ENCODE measurements at regions not wholly inside any gene's neighbourhood (a gene's known extent, or its start where the extent isn't known, plus 50 kb on each side); places are given as distances from the start of the nearest gene placed in this dataset.

DNA sequence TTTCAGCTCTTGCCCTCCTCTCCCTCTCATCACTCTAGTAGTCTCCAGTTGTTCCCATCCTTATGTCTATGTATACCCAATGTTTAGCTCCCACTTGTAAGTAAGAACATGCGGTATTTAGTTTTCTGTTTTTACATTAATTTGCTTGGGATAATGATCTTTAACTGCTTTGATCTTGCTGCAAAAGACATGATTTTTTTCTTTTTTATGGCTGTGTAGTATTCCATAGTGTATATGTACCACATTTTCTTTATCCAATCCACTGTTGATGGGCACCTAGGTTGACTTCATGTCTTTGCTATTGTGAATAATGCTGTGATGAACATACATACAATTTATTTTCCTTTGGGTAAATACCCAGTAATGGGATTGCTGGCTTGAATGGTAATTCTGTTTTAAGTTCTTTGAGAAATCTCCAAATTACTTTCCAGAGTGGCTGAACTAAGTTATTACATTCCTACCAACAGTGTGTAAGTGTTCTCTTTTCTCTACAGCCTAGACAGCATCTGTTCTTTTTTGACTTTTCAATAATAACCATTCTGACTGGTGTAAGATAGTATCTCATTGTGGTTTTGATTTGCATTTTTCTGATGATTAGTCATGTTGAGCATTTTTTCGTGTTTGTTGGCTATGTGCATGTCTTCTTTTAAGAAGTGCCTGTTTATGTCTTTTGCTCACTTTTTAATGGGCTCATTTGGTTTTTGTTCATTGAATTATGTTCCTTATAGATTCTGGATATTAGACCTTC is 179.6 kb upstream of the SLC39A10 start:
- peak in 2 of 8 experiments; percentile 79 to 80 for ATAC-seq (replicated peaks in 6 of 8)

DNA sequence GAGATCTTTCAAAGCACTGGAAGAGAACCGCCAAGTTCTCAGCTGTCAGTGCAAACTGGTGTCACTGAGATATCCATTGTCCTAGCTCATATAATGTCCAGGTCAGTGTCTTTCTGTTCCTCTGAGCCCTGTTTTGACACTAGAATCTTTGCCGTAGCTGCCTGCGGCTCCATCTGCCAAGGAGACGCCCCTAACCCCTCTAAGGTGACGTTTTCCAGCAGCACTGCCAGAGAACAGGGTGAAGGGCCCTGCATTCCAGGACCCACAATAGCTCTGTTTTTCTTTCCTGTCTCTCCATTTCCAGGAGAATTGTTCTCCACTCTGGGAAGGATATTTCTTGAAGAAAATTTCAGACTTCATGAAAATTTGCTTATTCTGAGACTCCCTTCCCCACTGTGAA is 181.7 kb upstream of the SLC39A10 start:
- 29 to 81% (median 70%) methylated on average over 1 to 5 of the region's 5 CpGs; no CpG with 5 or more reads in 1 of the 10 experiments for WGBS, 10 experiments
- Histone ChIP-seq H3K4me3 (no peak overlapping the region), H3K27ac (no peak overlapping the region), H3K4me1 (replicated peaks in 1 of 2) (no peaks in the 10 kb centered on the region)
- no peak for ATAC-seq (replicated peaks in 6 of 8)
- in situ Hi-C loops (cut with MboI; ENCODE audit: low pct_unique_long_range_greater_than_20kb in 2 of 9, low sequenced_read_pairs in 9 of 9, unreplicated experiment in 9 of 9): no loop called here

More for the DNA sequence above, 179.6 kb upstream of the SLC39A10 start:
- Histone ChIP-seq H3K4me3 (no peak overlapping the region), H3K27ac (no peak overlapping the region), H3K4me1 (replicated peaks in 1 of 2) (no peaks in the 10 kb centered on the region)
- WGBS, 10 experiments: 46 to 100% (median 70%) methylated on average over 1 to 2 of the region's 2 CpGs; no CpG with 5 or more reads in 1 of the 10 experiments
- in situ Hi-C loops (cut with MboI; ENCODE audit: low pct_unique_long_range_greater_than_20kb in 2 of 9, low sequenced_read_pairs in 9 of 9, unreplicated experiment in 9 of 9): no loop called here

GRCh38 chr2:195473862-195474261 is 183.2 kb upstream of the SLC39A10 start:
- Histone ChIP-seq H3K4me1 (replicated peaks in 1 of 2) (no peaks in the 10 kb centered on the region), H3K4me3 (no peak overlapping the region), H3K27ac (no peak overlapping the region)
- no peak for ATAC-seq (replicated peaks in 6 of 8)
- WGBS, 10 experiments: 78 to 100% (median 94%) methylated on average over 1 to 6 of the region's 6 CpGs
- in situ Hi-C loops (cut with MboI; ENCODE audit: low pct_unique_long_range_greater_than_20kb in 2 of 9, low sequenced_read_pairs in 9 of 9, unreplicated experiment in 9 of 9): no loop called here

DNA sequence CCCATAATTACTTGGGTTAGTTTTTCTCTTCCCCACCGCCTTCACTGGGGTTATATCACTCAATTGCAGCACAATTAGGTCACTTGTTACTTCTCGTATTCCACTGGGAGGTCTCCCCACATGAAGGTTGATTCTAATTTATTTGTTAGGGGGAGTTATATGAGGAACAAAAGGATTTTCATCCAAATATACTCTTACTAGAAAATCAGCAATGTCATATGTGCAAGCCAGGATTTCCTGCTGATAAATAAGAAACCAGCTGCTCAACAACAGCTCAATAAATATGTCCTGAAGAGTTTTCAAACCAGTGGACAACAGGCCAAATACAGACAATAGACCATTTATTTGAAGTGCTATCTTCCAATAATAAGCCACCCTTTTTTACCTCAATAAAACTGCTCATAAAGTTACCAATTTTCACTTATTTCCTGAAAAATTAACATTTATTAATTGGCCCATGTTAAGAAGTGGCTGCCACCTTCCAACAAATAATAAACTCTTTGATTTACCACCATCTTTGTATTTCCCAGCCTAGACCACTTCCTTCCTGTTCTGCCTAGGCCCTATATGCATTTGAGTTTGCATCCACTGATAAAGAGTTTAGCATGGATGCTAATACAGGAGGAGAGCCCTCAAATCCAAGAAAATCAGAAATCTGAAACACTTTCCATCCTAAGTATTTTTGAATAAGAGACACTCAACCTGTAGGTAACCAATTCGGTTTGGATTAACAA is 184.4 kb upstream of the SLC39A10 start:
- no peak for ATAC-seq (replicated peaks in 6 of 8)
- 51 to 94% (median 93%) methylated on average over 1 to 3 of the region's 3 CpGs; no CpG with 5 or more reads in 3 of the 10 experiments for whole genome bisulfite sequencing, 10 experiments
- Histone ChIP-seq H3K4me1 (replicated peaks in 1 of 2) (no peaks in the 10 kb centered on the region), H3K4me3 (no peak overlapping the region), H3K27ac (no peak overlapping the region)
- in situ Hi-C loops (cut with MboI; ENCODE audit: low pct_unique_long_range_greater_than_20kb in 2 of 9, low sequenced_read_pairs in 9 of 9, unreplicated experiment in 9 of 9): no loop called here

- H3K4me3 ChIP-seq: no peak overlapping the region
- in situ Hi-C loops (cut with MboI; ENCODE audit: low pct_unique_long_range_greater_than_20kb in 2 of 9, low sequenced_read_pairs in 9 of 9, unreplicated experiment in 9 of 9): no loop called here
- H3K27ac ChIP-seq: no peak overlapping the region
- H3K4me1 ChIP-seq (replicated peaks in 1 of 2): no peaks in the 10 kb centered on the region
- no peak for ATAC-seq (replicated peaks in 6 of 8)
- WGBS, 10 experiments: 48 to 100% (median 83%) methylated on average over 1 to 4 of the region's 4 CpGs
Measured at GRCh38 chr2:195471807-195472206, 185.2 kb upstream of the SLC39A10 start.

DNA sequence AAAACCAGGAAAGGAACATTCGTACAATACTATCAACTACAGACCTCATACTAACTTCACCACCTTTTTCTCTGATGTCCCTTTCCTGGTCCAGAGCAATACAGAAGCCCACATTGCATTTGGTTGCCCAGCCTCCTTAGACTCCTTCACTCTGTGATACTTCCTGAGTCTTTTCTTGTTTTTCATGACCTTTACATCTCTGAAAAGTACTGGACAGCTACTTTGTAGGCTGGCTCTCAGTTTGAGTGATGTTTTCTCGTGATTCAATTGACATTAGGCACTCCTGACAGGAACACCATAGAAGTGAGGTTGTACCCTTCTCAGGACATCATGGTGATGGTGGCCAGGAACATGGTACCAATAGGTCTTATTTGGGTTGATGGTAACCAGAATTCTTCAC is 185.9 kb upstream of the SLC39A10 start:
- in situ Hi-C loops (cut with MboI; ENCODE audit: low pct_unique_long_range_greater_than_20kb in 2 of 9, low sequenced_read_pairs in 9 of 9, unreplicated experiment in 9 of 9): no loop called here
- Histone ChIP-seq H3K4me3 (no peak overlapping the region), H3K27ac (no peak overlapping the region), H3K4me1 (replicated peaks in 1 of 2) (no peaks in the 10 kb centered on the region)
- no peak for ATAC-seq (replicated peaks in 6 of 8)
- 38 to 100% (median 66%) methylated on average over 1 to 2 of the region's 2 CpGs for WGBS, 10 experiments

GRCh38 chr2:195470622-195471021 is 186.4 kb upstream of the SLC39A10 start:
- Histone ChIP-seq H3K4me3 (no peak overlapping the region), H3K4me1 (replicated peaks in 1 of 2) (no peaks in the 10 kb centered on the region), H3K27ac (no peak overlapping the region)
- in situ Hi-C loops (cut with MboI; ENCODE audit: low pct_unique_long_range_greater_than_20kb in 2 of 9, low sequenced_read_pairs in 9 of 9, unreplicated experiment in 9 of 9): no loop called here
- ATAC-seq (replicated peaks in 6 of 8): no peak

DNA sequence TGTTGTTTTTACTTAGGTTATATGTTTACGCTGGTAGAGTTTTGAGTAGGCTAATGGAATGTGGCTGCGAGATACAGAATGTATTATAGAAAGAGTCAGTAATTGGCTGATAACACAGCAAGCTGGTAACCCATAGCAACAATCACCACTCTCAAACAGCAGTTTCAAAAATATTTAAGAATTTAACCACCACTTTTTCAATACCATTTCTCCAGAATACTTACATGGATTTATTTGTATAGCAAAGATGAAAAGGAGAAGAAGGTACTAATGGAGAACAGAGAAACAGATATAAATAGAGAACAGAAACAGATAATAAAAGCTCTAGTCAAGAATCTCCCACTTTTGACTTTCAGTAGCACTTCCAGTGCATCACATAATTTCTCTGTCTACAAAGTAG is 188.3 kb upstream of the SLC39A10 start:
- H3K4me3 ChIP-seq: no peak overlapping the region
- H3K4me1 ChIP-seq (replicated peaks in 1 of 2): no peaks in the 10 kb centered on the region
- in situ Hi-C loops (cut with MboI; ENCODE audit: low pct_unique_long_range_greater_than_20kb in 2 of 9, low sequenced_read_pairs in 9 of 9, unreplicated experiment in 9 of 9): no loop called here
- no peak for ATAC-seq (replicated peaks in 6 of 8)
- WGBS, 10 experiments: 53 to 100% (median 88%) methylated on average over 1 to 2 of the region's 2 CpGs; no CpG with 5 or more reads in 1 of the 10 experiments
- no peak overlapping the region for H3K27ac ChIP-seq

DNA sequence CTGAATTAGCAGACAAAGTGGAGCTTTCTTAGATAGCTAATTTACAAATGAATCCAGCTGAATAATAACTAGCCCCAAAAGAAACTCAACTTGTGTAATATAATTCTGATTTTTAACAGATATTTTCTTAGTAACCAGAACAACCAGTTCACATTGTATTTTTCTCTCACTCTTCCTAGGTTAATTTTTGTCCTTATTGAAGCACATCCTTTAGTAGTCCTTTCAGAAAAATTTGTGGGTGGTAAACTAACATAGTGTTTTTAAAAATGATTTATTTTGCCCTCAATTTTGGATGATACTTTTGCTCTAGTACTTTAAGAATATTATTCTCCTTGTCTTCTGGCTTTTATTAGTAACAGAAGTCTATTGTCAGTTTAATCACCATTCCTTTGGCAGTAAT is 190.6 kb upstream of the SLC39A10 start:
- Histone ChIP-seq H3K4me1 (replicated peaks in 1 of 2) (no peaks in the 10 kb centered on the region), H3K4me3 (no peak overlapping the region), H3K27ac (no peak overlapping the region)
- in situ Hi-C loops (cut with MboI; ENCODE audit: low pct_unique_long_range_greater_than_20kb in 2 of 9, low sequenced_read_pairs in 9 of 9, unreplicated experiment in 9 of 9): no loop called here
- ATAC-seq (replicated peaks in 6 of 8): no peak

GRCh38 chr2:195461010-195461409 is 196.0 kb upstream of the SLC39A10 start:
- H3K4me3 ChIP-seq: no peak overlapping the region
- ATAC-seq (replicated peaks in 6 of 8): no peak
- no peak overlapping the region for H3K27ac ChIP-seq
- in situ Hi-C loops (cut with MboI; ENCODE audit: low pct_unique_long_range_greater_than_20kb in 2 of 9, low sequenced_read_pairs in 9 of 9, unreplicated experiment in 9 of 9): no loop called here
- 0 to 88% (median 55%) methylated on average over 2 to 3 of the region's 3 CpGs for WGBS, 10 experiments
- no peaks in the 10 kb centered on the region for H3K4me1 ChIP-seq (replicated peaks in 1 of 2)

DNA sequence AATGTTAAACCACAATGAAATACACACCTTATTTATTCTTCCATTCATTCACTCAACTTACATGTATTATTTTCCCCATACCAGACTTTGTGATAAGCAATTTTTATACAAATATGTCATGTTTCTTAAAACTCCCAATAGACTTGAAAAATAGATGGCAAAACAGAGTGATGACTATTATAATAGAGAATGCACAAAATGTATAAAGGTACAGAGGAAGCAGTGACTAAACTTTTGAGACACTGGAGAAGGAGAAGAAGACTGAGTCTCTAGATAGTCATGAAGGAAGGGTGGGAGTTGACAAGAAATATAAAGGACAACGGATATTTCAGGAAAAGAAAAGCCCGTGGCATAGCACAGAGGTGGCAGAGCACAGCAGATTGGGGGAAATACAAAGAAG is 198.1 kb upstream of the SLC39A10 start:
- in situ Hi-C loops (cut with MboI; ENCODE audit: low pct_unique_long_range_greater_than_20kb in 2 of 9, low sequenced_read_pairs in 9 of 9, unreplicated experiment in 9 of 9): no loop called here
- Histone ChIP-seq H3K4me3 (no peak overlapping the region), H3K4me1 (replicated peaks in 1 of 2) (no peaks in the 10 kb centered on the region), H3K27ac (no peak overlapping the region)
- WGBS, 10 experiments: 0 to 100% (median 81%) methylated on average over 1 to 2 of the region's 2 CpGs; no CpG with 5 or more reads in 1 of the 10 experiments
- ATAC-seq (replicated peaks in 6 of 8): no peak

- ATAC-seq (replicated peaks in 6 of 8): no peak
- in situ Hi-C loops (cut with MboI; ENCODE audit: low pct_unique_long_range_greater_than_20kb in 2 of 9, low sequenced_read_pairs in 9 of 9, unreplicated experiment in 9 of 9): no loop called here
- Histone ChIP-seq H3K27ac (no peak overlapping the region), H3K4me1 (replicated peaks in 1 of 2) (no peaks in the 10 kb centered on the region), H3K4me3 (no peak overlapping the region)
Measured at GRCh38 chr2:195457873-195458272, 199.2 kb upstream of the SLC39A10 start.

GRCh38 chr2:195456771-195457170 is 200.3 kb upstream of the SLC39A10 start:
- in situ Hi-C loops (cut with MboI; ENCODE audit: low pct_unique_long_range_greater_than_20kb in 2 of 9, low sequenced_read_pairs in 9 of 9, unreplicated experiment in 9 of 9): no loop called here
- Histone ChIP-seq H3K4me1 (replicated peaks in 1 of 2) (no peaks in the 10 kb centered on the region), H3K27ac (no peak overlapping the region), H3K4me3 (no peak overlapping the region)
- 69 to 100% (median 89%) methylated on average over 1 to 2 of the region's 2 CpGs; no CpG with 5 or more reads in 1 of the 10 experiments for WGBS, 10 experiments
- no peak for ATAC-seq (replicated peaks in 6 of 8)

DNA sequence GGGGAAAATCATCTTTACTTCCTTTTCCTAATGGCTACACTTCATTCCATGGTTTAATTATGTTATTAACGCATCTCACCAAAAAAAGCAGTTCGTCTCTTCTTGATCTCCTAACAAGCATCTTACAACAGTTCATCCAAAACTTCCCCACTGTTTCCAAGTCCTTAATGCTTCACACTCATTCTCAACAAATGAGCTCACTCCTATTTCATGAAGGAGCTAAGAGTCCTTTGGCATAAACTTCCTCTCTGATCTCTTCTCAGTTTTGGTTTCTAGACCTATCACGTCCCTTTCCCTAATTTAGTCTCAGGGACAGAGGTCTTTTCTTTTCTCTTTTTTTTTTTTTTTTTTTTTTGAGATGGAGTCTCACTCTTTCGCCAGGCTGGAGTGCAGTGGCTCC is 205.9 kb upstream of the SLC39A10 start:
- no peak overlapping the region for H3K4me3 ChIP-seq
- WGBS, 10 experiments: 43 to 95% (median 84%) methylated on average over 1 to 4 of the region's 4 CpGs; no CpG with 5 or more reads in 1 of the 10 experiments
- no peak for ATAC-seq (replicated peaks in 6 of 8)

More for the DNA sequence above, 205.9 kb upstream of the SLC39A10 start:
- no peak overlapping the region for H3K27ac ChIP-seq
- H3K4me1 ChIP-seq (replicated peaks in 1 of 2): peaks cover 0 to 5% of the 10 kb centered on the region in 2 donors
- in situ Hi-C loops (cut with MboI; ENCODE audit: low pct_unique_long_range_greater_than_20kb in 2 of 9, low sequenced_read_pairs in 9 of 9, unreplicated experiment in 9 of 9): no loop called here

Measured in motor neuron (in vitro differentiated cells).